HG03196 (cell line): ENCODE measurements at regions not wholly inside any gene's neighbourhood (a gene's known extent, or its start where the extent isn't known, plus 50 kb on each side); places are given as distances from the start of the nearest gene placed in this dataset.
"Not testable (repeated sequence)": the region's sequence is repeated elsewhere in the genome, so short reads cannot be mapped to it uniquely, and the experiment has no call there.

Experiments used
- ATAC-seq: cut with Tn5 transposase; IDR thresholded peaks from one replicate; pipeline ENCODE4 v1.9.1; 2021; ENCODE audit not compliant: unreplicated experiment

DNA sequence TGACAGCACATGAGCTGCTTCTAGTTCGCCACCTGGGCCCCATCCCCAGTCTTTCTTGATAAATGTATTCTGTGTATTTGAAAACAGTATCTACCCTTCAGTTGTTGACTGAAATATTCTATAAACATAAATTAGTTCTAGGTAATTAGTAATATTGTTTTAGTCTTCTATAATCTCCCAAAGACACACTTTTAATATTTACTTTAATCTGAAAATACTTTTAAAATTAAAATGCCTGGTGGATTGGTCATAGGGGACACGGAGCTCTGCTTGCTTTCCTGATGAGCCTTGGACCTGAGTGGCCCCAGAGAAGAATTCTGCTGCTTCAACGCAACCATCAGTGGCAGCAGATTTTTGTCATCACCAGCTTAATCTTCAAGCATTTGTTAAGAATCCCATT lies 234.5 kb downstream of the THBS2 start:
- no peak for ATAC-seq

GRCh38 chr6:169016758-169017157 lies 236.9 kb downstream of the THBS2 start:
- ATAC-seq = no peak

- ATAC-seq = no peak
Observed at GRCh38 chr6:169014211-169015197, 239.1 kb downstream of the THBS2 start.

DNA sequence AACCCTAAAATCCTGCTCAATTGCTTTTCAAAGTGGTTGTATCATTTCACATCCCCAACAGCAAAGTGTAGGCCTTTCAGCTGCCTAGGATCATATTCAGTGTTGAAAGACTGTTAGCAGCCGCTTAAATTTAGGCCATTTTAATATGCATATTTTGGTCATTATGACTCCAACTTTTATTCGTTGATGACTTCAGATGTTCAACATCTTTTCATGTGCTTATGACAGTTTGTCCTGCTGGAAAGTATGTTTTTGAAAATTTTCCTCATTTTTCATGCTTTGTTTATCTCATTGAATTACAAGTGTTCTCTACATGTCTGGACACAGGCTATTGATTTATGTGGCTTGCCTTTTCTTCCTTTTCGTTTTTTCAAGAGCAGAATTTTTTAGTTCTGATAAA lies 244.0 kb downstream of the THBS2 start:
- no peak for ATAC-seq

- ATAC-seq = no peak
Observed at GRCh38 chr6:169008641-169009257, 244.9 kb downstream of the THBS2 start.

GRCh38 chr6:169005166-169005565 lies 248.5 kb downstream of the THBS2 start:
- ATAC-seq = no peak

GRCh38 chr6:169000022-169000421 lies 253.6 kb downstream of the THBS2 start:
- ATAC-seq = no peak

DNA sequence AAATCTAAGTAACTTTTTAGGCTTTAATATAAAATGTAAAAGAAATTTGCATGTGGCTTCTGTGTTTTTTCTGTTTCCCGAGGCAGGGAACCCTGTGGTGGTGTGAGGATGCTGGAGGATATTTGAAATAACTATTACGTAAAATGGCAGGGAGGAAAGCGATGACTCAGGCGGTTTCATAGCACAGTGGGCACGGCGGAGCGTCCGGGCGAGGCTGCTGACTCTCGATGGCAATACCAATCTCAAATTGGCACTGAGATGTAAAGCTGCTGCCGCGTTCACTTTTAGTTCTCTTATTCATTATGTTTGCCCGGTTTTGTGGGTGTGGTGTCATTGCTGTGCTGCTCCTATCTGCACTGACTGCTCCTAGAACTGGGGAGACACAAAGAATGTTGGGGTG lies 254.3 kb downstream of the THBS2 start:
- ATAC-seq = no peak

DNA sequence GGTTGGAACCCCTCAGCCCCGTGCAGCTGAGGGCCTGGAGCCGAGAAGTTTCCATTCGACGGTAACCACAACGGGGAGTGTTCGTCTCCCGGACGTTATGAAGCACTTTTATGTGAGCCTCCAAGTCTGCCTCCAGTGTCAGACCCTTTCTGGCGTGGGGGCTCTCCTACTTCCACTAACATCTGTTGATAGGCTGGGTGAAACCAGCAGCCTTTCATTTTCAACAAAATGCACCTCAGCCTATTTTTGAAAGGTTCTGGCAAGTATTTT lies 257.4 kb downstream of the THBS2 start:
- ATAC-seq = no peak

GRCh38 chr6:168995526-168996355 lies 257.9 kb downstream of the THBS2 start:
- no peak for ATAC-seq

GRCh38 chr6:168994956-168995355 lies 258.7 kb downstream of the THBS2 start:
- ATAC-seq = no peak

DNA sequence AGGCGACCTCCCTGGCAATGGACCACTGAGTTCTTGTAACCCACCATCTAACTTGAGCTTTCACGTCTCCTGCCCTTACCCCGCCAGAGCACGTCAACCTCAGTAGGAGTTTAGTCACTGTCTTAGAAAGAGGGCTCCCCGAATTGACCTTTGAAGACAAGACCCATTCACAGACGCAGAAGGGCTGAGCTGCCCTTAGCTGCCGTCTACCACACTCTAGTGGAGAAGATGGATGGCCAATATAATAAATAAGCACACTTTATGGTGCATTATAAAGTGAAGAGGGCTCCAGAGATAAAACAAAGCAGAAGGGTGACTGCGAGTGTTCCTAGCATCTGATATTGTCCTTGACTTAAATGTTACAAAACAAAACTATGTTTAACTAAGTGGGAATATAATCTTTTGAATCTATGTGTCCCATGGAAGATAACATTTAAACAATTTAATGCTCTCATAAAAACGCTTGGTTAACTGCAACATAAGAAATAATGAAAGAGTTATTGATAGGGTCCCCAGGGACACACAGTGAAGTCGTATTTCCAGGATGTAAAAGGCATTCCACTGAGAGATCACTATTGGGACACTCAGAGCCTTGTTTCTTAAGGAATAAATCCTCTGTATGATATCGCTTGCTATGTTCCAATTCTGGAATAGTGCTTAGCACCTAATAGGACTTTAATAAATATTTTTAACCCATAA lies 261.1 kb downstream of the THBS2 start:
- no peak for ATAC-seq

DNA sequence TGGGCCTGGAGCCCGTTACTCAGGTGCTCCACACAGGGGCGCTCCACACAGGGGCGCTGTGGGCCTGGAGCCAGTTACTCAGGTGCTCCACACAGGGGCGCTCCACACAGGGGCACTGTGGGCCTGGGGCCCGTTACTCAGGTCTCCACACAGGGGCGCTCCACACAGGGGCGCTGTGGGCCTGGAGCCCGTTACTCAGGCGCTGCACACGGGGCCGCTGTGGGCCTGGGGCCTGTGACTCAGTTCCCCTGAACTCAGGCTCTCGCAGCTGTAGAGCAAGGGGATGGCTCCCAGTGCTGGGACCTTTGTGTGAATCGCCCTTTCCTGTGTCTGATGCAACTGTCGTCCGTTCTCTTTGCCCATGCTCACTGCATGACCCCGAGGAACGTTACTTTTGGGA lies 262.0 kb downstream of the THBS2 start:
- not testable (repeated sequence) for ATAC-seq

DNA sequence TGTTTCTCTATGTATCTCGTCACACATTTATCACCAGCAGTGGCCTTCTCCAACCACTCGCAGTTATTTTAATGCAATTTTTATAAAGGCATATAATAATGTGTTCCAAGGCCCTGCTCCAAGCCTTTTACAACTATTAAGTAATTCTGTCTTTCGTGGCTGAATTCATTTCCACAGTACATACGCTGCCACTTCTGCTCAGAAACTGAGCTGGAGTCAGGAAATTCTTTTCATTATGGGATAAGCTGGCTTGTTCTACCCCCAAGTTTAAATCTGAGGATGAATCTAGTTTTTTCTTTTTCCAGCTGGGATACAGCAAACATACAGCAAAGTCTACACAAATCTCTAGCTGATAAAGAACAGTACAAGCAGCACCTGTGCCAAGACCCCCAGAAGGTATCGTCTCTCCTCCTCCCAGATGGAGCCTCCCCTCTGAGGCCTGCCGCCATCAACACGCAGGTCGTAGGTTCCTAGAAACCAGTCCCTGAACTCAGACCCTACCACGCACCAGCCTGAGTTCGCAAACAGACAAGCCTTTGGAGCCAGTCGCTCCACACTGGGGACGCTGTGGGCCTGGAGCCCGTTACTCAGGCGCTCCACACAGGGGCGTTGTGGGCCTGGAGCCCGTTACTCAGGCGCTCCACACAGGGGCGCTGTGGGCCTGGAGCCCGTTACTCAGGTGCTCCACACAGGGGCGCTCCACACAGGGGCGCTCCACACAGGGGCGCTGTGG lies 263.5 kb downstream of the THBS2 start:
- ATAC-seq = no peak

DNA sequence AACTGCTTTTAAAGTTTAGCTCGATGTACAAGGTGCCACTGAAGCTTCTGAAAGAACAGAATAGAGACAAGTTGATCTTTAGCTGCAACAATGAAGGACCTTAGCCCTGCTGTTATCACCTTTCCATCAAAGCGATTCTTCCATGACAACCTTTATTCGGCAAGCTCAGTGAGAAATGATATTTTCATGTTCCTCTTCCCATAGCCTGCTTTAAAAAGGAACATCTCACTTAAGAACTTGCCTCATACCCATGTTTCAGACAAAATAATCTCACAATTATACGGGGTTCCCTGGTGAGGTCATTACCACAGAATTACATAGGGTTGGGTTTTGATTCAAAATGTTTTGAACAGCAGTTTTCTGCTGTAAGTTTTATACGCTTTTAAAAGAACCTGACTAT lies 264.2 kb downstream of the THBS2 start:
- no peak for ATAC-seq

GRCh38 chr6:168988801-168989200 lies 264.8 kb downstream of the THBS2 start:
- no peak for ATAC-seq

GRCh38 chr6:168988280-168988679 lies 265.4 kb downstream of the THBS2 start:
- ATAC-seq = no peak

GRCh38 chr6:168985705-168986104 lies 267.9 kb downstream of the THBS2 start:
- ATAC-seq = no peak

DNA sequence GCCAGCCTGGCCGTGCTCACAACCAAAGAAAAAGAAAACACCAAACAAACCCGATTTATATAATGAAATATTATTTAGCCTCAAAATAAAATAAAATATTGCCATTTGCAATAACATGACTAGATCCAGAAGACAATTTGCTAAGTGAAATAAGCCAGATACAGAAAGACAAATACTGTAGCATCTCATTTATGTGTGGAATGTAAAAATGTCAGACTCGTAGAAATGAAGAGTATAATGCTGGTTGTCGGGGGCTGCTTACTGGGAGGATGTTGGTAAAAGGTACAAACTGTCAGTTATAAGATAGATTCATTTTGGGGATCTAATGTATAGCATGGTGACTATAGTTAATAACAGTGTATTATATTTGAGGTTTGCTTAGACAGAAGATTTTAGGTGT lies 269.7 kb downstream of the THBS2 start:
- no peak for ATAC-seq

DNA sequence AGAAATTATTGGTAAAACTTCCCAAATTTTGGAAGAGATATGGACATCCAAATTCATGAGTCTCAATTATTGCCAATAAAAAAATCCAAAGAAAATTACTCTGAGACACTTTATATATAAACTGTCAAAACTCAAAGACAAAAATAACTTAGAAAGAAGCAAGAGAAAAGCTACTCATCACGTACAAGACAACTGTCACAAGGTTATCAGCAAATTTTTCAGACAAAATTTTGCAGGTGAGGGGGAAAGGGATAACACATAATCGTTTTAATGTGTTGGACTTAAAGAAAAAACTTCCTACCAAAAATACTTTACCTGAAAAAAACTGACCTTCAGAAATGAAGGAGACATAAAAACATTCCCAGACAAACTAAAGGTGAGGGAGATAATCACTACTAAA lies 272.5 kb downstream of the THBS2 start:
- ATAC-seq = no peak
